ENCODE measurements at regions not wholly inside any gene's neighbourhood (a gene's known extent, or its start where the extent isn't known, plus 50 kb on each side); places are given as distances from the start of the nearest gene placed in this dataset.

DNA sequence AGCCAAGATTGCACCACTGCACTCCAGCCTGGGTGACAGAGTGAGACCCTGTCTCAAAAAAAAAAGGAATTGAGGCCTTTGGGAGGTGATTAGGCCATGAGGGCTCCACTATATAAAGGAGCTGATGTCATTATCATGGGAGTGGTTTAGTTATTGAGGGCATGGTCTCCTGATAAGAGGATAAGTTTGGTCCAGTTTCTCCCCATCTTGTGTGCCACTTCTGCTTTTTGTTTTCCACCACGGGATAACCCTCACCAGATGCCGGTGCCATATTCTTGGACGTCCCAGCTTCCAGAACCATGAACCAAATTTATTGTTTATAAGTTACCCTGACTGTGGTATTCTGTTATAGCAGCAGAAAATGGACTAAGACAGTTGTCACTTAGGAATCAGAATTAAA is 125.8 kb downstream of the C1D start:
- no peaks in the 10 kb centered on the region for H3K36me3 ChIP-seq (ENCODE audit: control insufficient read depth in 2 of 2, insufficient read depth in 2 of 2, low read length in 2 of 2)
- H3K27ac ChIP-seq (ENCODE audit: low read length), result no peak overlapping the region
- H3K27me3 ChIP-seq (ENCODE audit: control insufficient read depth in 1 of 2, insufficient read depth in 2 of 2, low read length in 2 of 2), result no peaks in the 10 kb centered on the region
- no peak overlapping the region for H3K9ac ChIP-seq (ENCODE audit: low read length in 2 of 2)
- H3K4me1 ChIP-seq (ENCODE audit: control insufficient read depth, insufficient read depth, low read length), result no peaks in the 10 kb centered on the region
- H3K9me3 ChIP-seq (ENCODE audit: control insufficient read depth in 2 of 2, low read length in 2 of 2), result no peaks in the 10 kb centered on the region
- no peak overlapping the region for H3K4me3 ChIP-seq (ENCODE audit: low read length in 2 of 2)

GRCh38 chr2:67938053-67938452 is 124.8 kb downstream of the C1D start:
- no peak overlapping the region for H3K9ac ChIP-seq (ENCODE audit: low read length in 2 of 2)
- no peaks in the 10 kb centered on the region for H3K9me3 ChIP-seq (ENCODE audit: control insufficient read depth in 2 of 2, low read length in 2 of 2)
- no peak overlapping the region for H3K4me3 ChIP-seq (ENCODE audit: low read length in 2 of 2)
- no peak overlapping the region for H3K27ac ChIP-seq (ENCODE audit: low read length)
- H3K36me3 ChIP-seq (ENCODE audit: control insufficient read depth in 2 of 2, insufficient read depth in 2 of 2, low read length in 2 of 2), result no peaks in the 10 kb centered on the region
- no peaks in the 10 kb centered on the region for H3K27me3 ChIP-seq (ENCODE audit: control insufficient read depth in 1 of 2, insufficient read depth in 2 of 2, low read length in 2 of 2)
- no peaks in the 10 kb centered on the region for H3K4me1 ChIP-seq (ENCODE audit: control insufficient read depth, insufficient read depth, low read length)

DNA sequence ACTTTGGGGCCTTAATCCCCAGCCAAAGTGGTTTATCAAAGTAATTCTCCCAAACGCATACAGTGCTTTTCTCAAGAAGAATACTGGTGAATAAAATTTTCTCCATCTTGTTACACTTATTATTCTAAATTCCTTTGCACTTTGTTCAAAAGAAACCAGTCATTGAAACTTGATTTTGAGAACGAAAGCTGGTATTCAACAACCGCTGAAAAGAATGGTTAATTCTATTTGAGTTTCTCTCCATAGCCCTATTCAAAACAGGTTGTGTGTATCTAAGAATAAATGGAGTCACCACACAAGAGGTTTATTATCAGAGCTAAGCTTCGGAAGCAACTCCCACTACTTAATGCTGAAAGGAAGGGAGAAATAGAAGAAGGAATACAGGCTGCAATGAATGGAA is 117.7 kb downstream of the C1D start:
- H3K4me3 ChIP-seq (ENCODE audit: low read length in 2 of 2), result no peak overlapping the region
- H3K27me3 ChIP-seq (ENCODE audit: control insufficient read depth in 1 of 2, insufficient read depth in 2 of 2, low read length in 2 of 2), result no peaks in the 10 kb centered on the region
- H3K9me3 ChIP-seq (ENCODE audit: control insufficient read depth in 2 of 2, low read length in 2 of 2), result no peaks in the 10 kb centered on the region
- H3K36me3 ChIP-seq (ENCODE audit: control insufficient read depth in 2 of 2, insufficient read depth in 2 of 2, low read length in 2 of 2), result no peaks in the 10 kb centered on the region
- H3K9ac ChIP-seq (ENCODE audit: low read length in 2 of 2), result no peak overlapping the region
- no peak overlapping the region for H3K27ac ChIP-seq (ENCODE audit: low read length)
- H3K4me1 ChIP-seq (ENCODE audit: control insufficient read depth, insufficient read depth, low read length), result no peaks in the 10 kb centered on the region

DNA sequence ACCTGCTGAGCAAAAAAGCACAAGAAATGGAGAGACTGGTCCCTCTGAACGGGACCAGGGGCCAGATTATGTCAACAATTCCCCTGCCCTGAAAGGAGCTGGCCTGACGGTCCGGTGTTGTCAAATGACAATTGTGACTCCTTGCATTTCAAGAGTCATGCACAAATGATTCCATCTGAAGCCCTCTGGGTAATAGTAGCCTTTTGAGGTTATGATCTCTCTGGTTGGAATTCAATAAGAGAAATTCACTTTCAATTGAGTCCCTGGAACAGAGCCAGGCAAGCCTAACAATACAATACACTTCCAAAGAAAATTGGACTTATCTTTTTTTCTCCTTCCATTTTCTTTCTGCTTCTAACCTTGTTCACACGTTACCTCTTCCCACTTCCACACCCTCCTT is 116.9 kb downstream of the C1D start:
- H3K27ac ChIP-seq (ENCODE audit: low read length), result no peak overlapping the region
- no peak overlapping the region for H3K4me3 ChIP-seq (ENCODE audit: low read length in 2 of 2)
- H3K36me3 ChIP-seq (ENCODE audit: control insufficient read depth in 2 of 2, insufficient read depth in 2 of 2, low read length in 2 of 2), result no peaks in the 10 kb centered on the region
- no peaks in the 10 kb centered on the region for H3K27me3 ChIP-seq (ENCODE audit: control insufficient read depth in 1 of 2, insufficient read depth in 2 of 2, low read length in 2 of 2)
- H3K9me3 ChIP-seq (ENCODE audit: control insufficient read depth in 2 of 2, low read length in 2 of 2), result no peaks in the 10 kb centered on the region
- H3K4me1 ChIP-seq (ENCODE audit: control insufficient read depth, insufficient read depth, low read length), result no peaks in the 10 kb centered on the region
- H3K9ac ChIP-seq (ENCODE audit: low read length in 2 of 2), result no peak overlapping the region

DNA sequence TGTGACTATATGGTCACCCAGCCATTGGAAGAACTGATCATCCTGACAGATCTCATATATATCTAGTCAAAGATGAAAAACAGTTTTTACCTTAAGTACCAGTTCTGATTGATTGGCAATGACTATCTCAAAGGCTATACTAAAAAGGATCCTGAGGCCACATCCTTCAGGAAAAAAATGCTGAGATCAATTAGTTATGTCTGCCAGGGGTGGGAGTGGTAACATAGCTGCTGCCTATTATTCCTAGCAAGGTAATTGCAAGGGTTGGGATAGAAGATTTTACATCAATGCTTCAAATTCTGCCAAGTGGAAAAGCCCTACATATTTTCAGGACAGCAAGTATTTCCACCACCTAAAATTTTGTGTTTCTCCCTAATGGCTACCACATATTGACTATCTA is 114.7 kb downstream of the C1D start:
- Histone ChIP-seq H3K27me3 (ENCODE audit: control insufficient read depth in 1 of 2, insufficient read depth in 2 of 2, low read length in 2 of 2) (no peaks in the 10 kb centered on the region), H3K4me1 (ENCODE audit: control insufficient read depth, insufficient read depth, low read length) (no peaks in the 10 kb centered on the region), H3K9ac (ENCODE audit: low read length in 2 of 2) (no peak overlapping the region), H3K27ac (ENCODE audit: low read length) (no peak overlapping the region), H3K4me3 (ENCODE audit: low read length in 2 of 2) (no peak overlapping the region), H3K9me3 (ENCODE audit: control insufficient read depth in 2 of 2, low read length in 2 of 2) (no peaks in the 10 kb centered on the region), H3K36me3 (ENCODE audit: control insufficient read depth in 2 of 2, insufficient read depth in 2 of 2, low read length in 2 of 2) (no peaks in the 10 kb centered on the region)

GRCh38 chr2:67948506-67948905 is 114.3 kb downstream of the C1D start:
- Histone ChIP-seq H3K27me3 (ENCODE audit: control insufficient read depth in 1 of 2, insufficient read depth in 2 of 2, low read length in 2 of 2) (no peaks in the 10 kb centered on the region), H3K27ac (ENCODE audit: low read length) (no peak overlapping the region), H3K9me3 (ENCODE audit: control insufficient read depth in 2 of 2, low read length in 2 of 2) (no peaks in the 10 kb centered on the region), H3K4me1 (ENCODE audit: control insufficient read depth, insufficient read depth, low read length) (no peaks in the 10 kb centered on the region), H3K9ac (ENCODE audit: low read length in 2 of 2) (no peak overlapping the region), H3K36me3 (ENCODE audit: control insufficient read depth in 2 of 2, insufficient read depth in 2 of 2, low read length in 2 of 2) (no peaks in the 10 kb centered on the region), H3K4me3 (ENCODE audit: low read length in 2 of 2) (no peak overlapping the region)

DNA sequence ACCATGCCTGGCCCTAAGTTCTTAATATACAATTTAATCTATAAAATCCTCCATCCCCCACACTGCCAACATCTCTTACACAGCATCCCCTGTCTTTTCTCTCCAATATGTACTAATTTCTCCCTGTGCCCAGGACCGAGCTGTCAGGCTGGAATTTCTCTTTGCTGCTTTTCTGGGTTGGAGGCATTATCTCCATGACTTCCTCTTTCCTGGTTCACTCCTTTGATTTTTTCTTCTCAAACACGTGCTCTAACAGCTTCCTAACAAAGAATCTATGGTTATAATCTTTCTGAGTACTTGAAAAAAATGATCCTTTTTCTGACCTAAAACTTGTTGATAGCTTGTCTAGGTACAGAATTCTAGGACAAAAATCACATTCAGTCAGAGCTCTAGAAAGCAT is 112.8 kb downstream of the C1D start:
- Histone ChIP-seq H3K27ac (ENCODE audit: low read length) (no peak overlapping the region), H3K9ac (ENCODE audit: low read length in 2 of 2) (no peak overlapping the region), H3K9me3 (ENCODE audit: control insufficient read depth in 2 of 2, low read length in 2 of 2) (no peaks in the 10 kb centered on the region), H3K4me3 (ENCODE audit: low read length in 2 of 2) (no peak overlapping the region), H3K36me3 (ENCODE audit: control insufficient read depth in 2 of 2, insufficient read depth in 2 of 2, low read length in 2 of 2) (no peaks in the 10 kb centered on the region), H3K27me3 (ENCODE audit: control insufficient read depth in 1 of 2, insufficient read depth in 2 of 2, low read length in 2 of 2) (no peaks in the 10 kb centered on the region), H3K4me1 (ENCODE audit: control insufficient read depth, insufficient read depth, low read length) (no peaks in the 10 kb centered on the region)

GRCh38 chr2:67950919-67951318 is 111.9 kb downstream of the C1D start:
- no peak overlapping the region for H3K27ac ChIP-seq (ENCODE audit: low read length)
- H3K27me3 ChIP-seq (ENCODE audit: control insufficient read depth in 1 of 2, insufficient read depth in 2 of 2, low read length in 2 of 2), result no peaks in the 10 kb centered on the region
- no peak overlapping the region for H3K9ac ChIP-seq (ENCODE audit: low read length in 2 of 2)
- no peaks in the 10 kb centered on the region for H3K4me1 ChIP-seq (ENCODE audit: control insufficient read depth, insufficient read depth, low read length)
- H3K36me3 ChIP-seq (ENCODE audit: control insufficient read depth in 2 of 2, insufficient read depth in 2 of 2, low read length in 2 of 2), result no peaks in the 10 kb centered on the region
- no peak overlapping the region for H3K4me3 ChIP-seq (ENCODE audit: low read length in 2 of 2)
- no peaks in the 10 kb centered on the region for H3K9me3 ChIP-seq (ENCODE audit: control insufficient read depth in 2 of 2, low read length in 2 of 2)

DNA sequence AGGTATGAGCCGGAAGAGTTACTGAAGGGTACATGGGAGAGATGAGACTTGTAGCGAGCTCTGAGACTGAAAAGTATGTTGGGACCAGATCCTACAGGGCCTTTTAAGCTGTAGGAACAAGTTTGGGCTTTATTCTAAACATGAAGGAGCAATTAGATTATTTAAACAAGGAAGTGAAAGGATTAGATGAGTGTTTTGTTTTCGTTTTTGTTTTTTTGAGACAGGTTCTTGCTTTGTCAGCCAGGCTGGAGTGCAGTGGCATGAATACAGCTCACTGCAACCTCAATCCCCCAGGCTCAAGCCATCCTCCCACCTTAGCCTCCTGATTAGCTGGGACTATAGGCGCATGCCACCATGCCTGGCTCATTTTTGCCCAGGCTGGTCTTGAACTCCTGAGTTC is 110.7 kb downstream of the C1D start:
- H3K4me1 ChIP-seq (ENCODE audit: control insufficient read depth, insufficient read depth, low read length), result no peaks in the 10 kb centered on the region
- no peak overlapping the region for H3K9ac ChIP-seq (ENCODE audit: low read length in 2 of 2)
- H3K4me3 ChIP-seq (ENCODE audit: low read length in 2 of 2), result no peak overlapping the region
- H3K9me3 ChIP-seq (ENCODE audit: control insufficient read depth in 2 of 2, low read length in 2 of 2), result no peaks in the 10 kb centered on the region
- H3K27me3 ChIP-seq (ENCODE audit: control insufficient read depth in 1 of 2, insufficient read depth in 2 of 2, low read length in 2 of 2), result no peaks in the 10 kb centered on the region
- no peak overlapping the region for H3K27ac ChIP-seq (ENCODE audit: low read length)
- H3K36me3 ChIP-seq (ENCODE audit: control insufficient read depth in 2 of 2, insufficient read depth in 2 of 2, low read length in 2 of 2), result no peaks in the 10 kb centered on the region

DNA sequence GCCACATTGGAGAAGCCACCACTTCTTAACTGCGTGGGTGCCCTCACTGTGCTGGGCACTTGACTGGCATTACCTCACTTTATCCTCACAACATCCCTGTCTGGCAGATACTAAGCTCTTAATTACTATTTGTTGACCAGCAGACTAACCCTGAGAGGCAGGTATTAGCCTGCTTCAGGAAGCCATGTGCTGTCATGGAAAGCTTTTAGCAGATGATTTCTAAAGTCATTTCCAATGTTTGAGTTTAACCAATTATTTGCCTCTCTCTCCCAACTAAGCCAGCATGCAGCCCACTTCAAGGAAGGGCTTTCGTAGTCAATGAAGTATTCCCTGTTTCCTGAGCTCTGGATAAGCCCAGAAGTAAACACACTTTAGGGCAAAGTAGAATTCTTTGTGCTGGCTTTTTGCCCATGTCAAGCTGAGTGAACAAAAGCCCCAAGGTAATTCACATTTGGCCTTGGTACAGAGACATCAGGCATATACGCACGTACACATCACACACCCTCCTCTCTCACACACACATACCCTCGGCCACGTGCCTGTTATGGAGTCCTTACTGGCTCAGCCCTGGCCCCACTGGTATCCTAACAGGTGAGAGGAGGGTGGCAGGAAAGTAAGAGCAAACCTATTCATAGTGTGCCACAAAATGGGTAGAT is 108.6 kb downstream of the C1D start:
- no peak overlapping the region for H3K27ac ChIP-seq (ENCODE audit: low read length)
- no peaks in the 10 kb centered on the region for H3K27me3 ChIP-seq (ENCODE audit: control insufficient read depth in 1 of 2, insufficient read depth in 2 of 2, low read length in 2 of 2)
- H3K4me3 ChIP-seq (ENCODE audit: low read length in 2 of 2), result no peak overlapping the region
- no peaks in the 10 kb centered on the region for H3K4me1 ChIP-seq (ENCODE audit: control insufficient read depth, insufficient read depth, low read length)
- H3K9ac ChIP-seq (ENCODE audit: low read length in 2 of 2), result no peak overlapping the region
- peaks cover 3 to 8% of the 10 kb centered on the region in 2 donors for H3K9me3 ChIP-seq (ENCODE audit: control insufficient read depth in 2 of 2, low read length in 2 of 2)
- H3K36me3 ChIP-seq (ENCODE audit: control insufficient read depth in 2 of 2, insufficient read depth in 2 of 2, low read length in 2 of 2), result no peaks in the 10 kb centered on the region

DNA sequence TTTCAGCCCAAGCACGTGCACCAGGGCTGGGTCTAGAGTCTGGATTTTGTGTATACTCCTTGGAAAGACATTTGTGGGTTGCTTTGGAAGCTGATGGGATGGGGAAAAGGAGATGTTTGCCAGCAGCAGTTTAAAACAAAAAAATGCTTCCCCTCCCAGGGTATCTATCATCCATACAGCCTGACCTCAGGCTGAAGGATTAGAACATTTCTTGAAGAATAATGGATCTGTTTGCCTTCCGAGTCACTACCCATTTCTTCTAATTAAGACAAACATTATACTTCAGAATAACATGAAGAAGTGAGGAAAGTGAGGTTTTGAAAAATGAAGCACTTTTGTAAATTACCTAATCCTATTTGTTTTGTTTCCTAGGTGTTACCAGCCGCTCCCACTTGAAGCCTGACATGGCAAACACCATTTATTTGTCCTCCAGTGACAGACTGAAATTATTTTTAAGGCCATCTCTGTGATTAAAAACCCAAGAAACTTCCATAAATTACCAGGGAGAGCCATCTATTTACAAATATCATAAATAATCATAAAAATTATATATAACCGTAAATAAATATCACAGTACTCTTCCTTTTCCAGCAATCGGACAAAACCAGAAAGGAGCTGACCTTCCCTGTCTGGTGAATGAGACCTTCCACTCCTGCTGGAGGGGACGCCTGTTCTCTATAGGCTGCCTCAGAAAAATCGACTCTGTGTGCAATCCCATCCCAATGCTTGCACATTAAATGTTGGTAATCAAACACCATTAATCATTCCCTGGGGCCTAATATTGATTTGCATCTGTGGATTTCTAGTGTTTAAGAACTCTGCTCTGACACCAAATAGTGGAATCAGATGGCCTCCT is 106.8 kb downstream of the C1D start:
- H3K27ac ChIP-seq (ENCODE audit: low read length), result no peak overlapping the region
- H3K36me3 ChIP-seq (ENCODE audit: control insufficient read depth in 2 of 2, insufficient read depth in 2 of 2, low read length in 2 of 2), result no peaks in the 10 kb centered on the region
- no peaks in the 10 kb centered on the region for H3K27me3 ChIP-seq (ENCODE audit: control insufficient read depth in 1 of 2, insufficient read depth in 2 of 2, low read length in 2 of 2)
- H3K9me3 ChIP-seq (ENCODE audit: control insufficient read depth in 2 of 2, low read length in 2 of 2), result peaks cover 3 to 8% of the 10 kb centered on the region in 2 donors
- no peaks in the 10 kb centered on the region for H3K4me1 ChIP-seq (ENCODE audit: control insufficient read depth, insufficient read depth, low read length)
- H3K4me3 ChIP-seq (ENCODE audit: low read length in 2 of 2), result no peak overlapping the region
- H3K9ac ChIP-seq (ENCODE audit: low read length in 2 of 2), result no peak overlapping the region
